ENCODE measurements at regions not wholly inside any gene's neighbourhood (a gene's known extent, or its start where the extent isn't known, plus 50 kb on each side); places are given as distances from the start of the nearest gene placed in this dataset.

- TF ChIP-seq CTCF (conservative IDR thresholded peaks at IDR 0.05; ENCODE audit: low read depth, low read length) (no peak), EZH2 (IDR thresholded peaks at IDR 0.05; ENCODE audit: borderline replicate concordance, low read depth, low read length, poor library complexity, severe bottlenecking) (no peak)
Observed at GRCh38 chr1:39142401-39143060, 62.0 kb upstream of the MACF1 start.
